HG02938 (cell line): ENCODE measurements at regions not wholly inside any gene's neighbourhood (a gene's known extent, or its start where the extent isn't known, plus 50 kb on each side); places are given as distances from the start of the nearest gene placed in this dataset.

ENCODE experiments used
- ATAC-seq: cut with Tn5 transposase; IDR thresholded peaks from one replicate; pipeline ENCODE4 v1.9.1; 2021; ENCODE audit warnings: mild to moderate bottlenecking, moderate library complexity; ENCODE audit not compliant: unreplicated experiment

- ATAC-seq = no peak
Measured at GRCh38 chr18:74023220-74023619, 124.4 kb downstream of the FBXO15 start.

GRCh38 chr18:74019864-74020263 lies 127.8 kb downstream of the FBXO15 start:
- no peak for ATAC-seq

GRCh38 chr18:74013955-74014354 lies 133.7 kb downstream of the FBXO15 start:
- no peak for ATAC-seq

GRCh38 chr18:74012954-74013630 lies 134.5 kb downstream of the FBXO15 start:
- ATAC-seq = no peak

- ATAC-seq = no peak
Measured at GRCh38 chr18:74006143-74006542, 141.5 kb downstream of the FBXO15 start.

GRCh38 chr18:74005320-74006109 lies 142.1 kb downstream of the FBXO15 start:
- ATAC-seq = no peak

GRCh38 chr18:73992242-73993022 lies 155.2 kb downstream of the FBXO15 start:
- ATAC-seq = no peak

- ATAC-seq = no peak
Measured at GRCh38 chr18:73991570-73991969, 156.1 kb downstream of the FBXO15 start.

GRCh38 chr18:73990258-73990657 lies 157.4 kb downstream of the FBXO15 start:
- ATAC-seq = no peak

- no peak for ATAC-seq
Measured at GRCh38 chr18:73987247-73987980, 160.2 kb downstream of the FBXO15 start.

GRCh38 chr18:73986711-73987110 lies 160.9 kb downstream of the FBXO15 start:
- ATAC-seq = no peak

GRCh38 chr18:73985855-73986625 lies 161.6 kb downstream of the FBXO15 start:
- ATAC-seq = no peak

GRCh38 chr18:73983970-73984369 lies 163.7 kb downstream of the FBXO15 start:
- no peak for ATAC-seq

GRCh38 chr18:73983496-73983895 lies 164.1 kb downstream of the FBXO15 start:
- no peak for ATAC-seq

- ATAC-seq = no peak
Measured at GRCh38 chr18:73981796-73982195, 165.8 kb downstream of the FBXO15 start.

- no peak for ATAC-seq
Measured at GRCh38 chr18:73980289-73980979, 167.2 kb downstream of the FBXO15 start.

- no peak for ATAC-seq
Measured at GRCh38 chr18:73979742-73980141, 167.9 kb downstream of the FBXO15 start.

GRCh38 chr18:73976433-73976832 lies 171.2 kb downstream of the FBXO15 start:
- no peak for ATAC-seq

GRCh38 chr18:73975266-73975665 lies 172.4 kb downstream of the FBXO15 start:
- no peak for ATAC-seq

- ATAC-seq = no peak
Measured at GRCh38 chr18:73973972-73974371, 173.7 kb downstream of the FBXO15 start.
